BLaER1 treated with 17β-estradiol and CSF1 and Interleukin-3, amounts not matched to agents 10 nM and 100 nM (cell line): ENCODE measurements at regions not wholly inside any gene's neighbourhood (a gene's known extent, or its start where the extent isn't known, plus 50 kb on each side); places are given as distances from the start of the nearest gene placed in this dataset.

Source experiments
- H3K27ac ChIP-seq, 11 experiments: shearing (Covaris generic); formaldehyde crosslinking; 2 replicates each; pipeline ENCODE4 v1.8.1; 2022
- H3K27me3 ChIP-seq, 11 experiments: shearing (Covaris generic); formaldehyde crosslinking; 2 replicates each; pipeline ENCODE4 v1.8.1; 2022
- H3K36me3 ChIP-seq, 11 experiments: shearing (Covaris generic); formaldehyde crosslinking; 2 replicates each; pipeline ENCODE4 v1.8.1; 2022
- H3K4me1 ChIP-seq, 10 experiments: shearing (Covaris generic); formaldehyde crosslinking; 2 replicates each; pipeline ENCODE4 v1.8.1; 2022
- H3K4me2 ChIP-seq, 11 experiments: shearing (Covaris generic); formaldehyde crosslinking; 2 replicates each; pipeline ENCODE4 v1.8.1; 2022
- H3K4me3 ChIP-seq, 10 experiments: shearing (Covaris generic); formaldehyde crosslinking; 2 replicates each; pipeline ENCODE4 v1.8.1; 2022
- H3K9ac ChIP-seq, 11 experiments: shearing (Covaris generic); formaldehyde crosslinking; 2 replicates each; pipeline ENCODE4 v1.8.1; 2022
- H3K9me3 ChIP-seq, 11 experiments: shearing (Covaris generic); formaldehyde crosslinking; replicated peaks in 1 of 11; 2 replicates each; pipeline ENCODE4 v1.8.1; 2022
- H4K20me1 ChIP-seq, 11 experiments: shearing (Covaris generic); formaldehyde crosslinking; 2 replicates each; pipeline ENCODE4 v1.8.1; 2022
- Cebpa-rat ChIP-seq, 11 experiments: shearing (Covaris generic); IDR thresholded peaks; 2 replicates each; pipeline ENCODE4 v1.8.1; 2022

- TF ChIP-seq Cebpa-rat (IDR thresholded peaks at IDR 0.05): no peak
- Histone ChIP-seq H3K4me2 (no peak overlapping the region), H3K4me3 (no peak overlapping the region), H3K9ac (no peak overlapping the region), H4K20me1 (no peaks in the 10 kb centered on the region), H3K27ac (no peak overlapping the region), H3K9me3 (no peaks in the 10 kb centered on the region), H3K27me3 (no peaks in the 10 kb centered on the region), H3K36me3 (no peaks in the 10 kb centered on the region), H3K4me1 (no peaks in the 10 kb centered on the region)
Measured at GRCh38 chr2:18741895-18742732, 152.7 kb upstream of the NT5C1B start.

- no peaks in the 10 kb centered on the region for H3K9me3 ChIP-seq
- no peak overlapping the region for H3K4me2 ChIP-seq
- H4K20me1 ChIP-seq: no peaks in the 10 kb centered on the region
- no peak overlapping the region for H3K27ac ChIP-seq
- H3K4me1 ChIP-seq: no peaks in the 10 kb centered on the region
- H3K4me3 ChIP-seq: no peak overlapping the region
- H3K27me3 ChIP-seq: no peaks in the 10 kb centered on the region
- no peak for TF ChIP-seq Cebpa-rat (IDR thresholded peaks at IDR 0.05)
- no peak overlapping the region for H3K9ac ChIP-seq
- H3K36me3 ChIP-seq: no peaks in the 10 kb centered on the region
Measured at GRCh38 chr2:18741191-18741590, 151.8 kb upstream of the NT5C1B start.

GRCh38 chr2:18740474-18740881 is 151.1 kb upstream of the NT5C1B start:
- Histone ChIP-seq H3K36me3 (no peaks in the 10 kb centered on the region), H3K4me2 (no peak overlapping the region), H4K20me1 (no peaks in the 10 kb centered on the region), H3K4me1 (no peaks in the 10 kb centered on the region), H3K4me3 (no peak overlapping the region), H3K27me3 (no peaks in the 10 kb centered on the region), H3K27ac (no peak overlapping the region), H3K9ac (no peak overlapping the region), H3K9me3 (no peaks in the 10 kb centered on the region)
- no peak for TF ChIP-seq Cebpa-rat (IDR thresholded peaks at IDR 0.05)

GRCh38 chr2:18731666-18732065 is 142.3 kb upstream of the NT5C1B start:
- Histone ChIP-seq H3K9ac (no peak overlapping the region), H4K20me1 (no peaks in the 10 kb centered on the region; a peak in 1 of 22 replicates), H3K9me3 (no peaks in the 10 kb centered on the region), H3K4me1 (0 out of 20 replicates have a peak, but pooled peaks cover 0 to 3% (median 0%) of the 10 kb centered on the region in 10 experiments), H3K4me2 (no peak overlapping the region), H3K27ac (no peak overlapping the region), H3K27me3 (no peaks in the 10 kb centered on the region), H3K36me3 (no peaks in the 10 kb centered on the region), H3K4me3 (no peak overlapping the region)
- TF ChIP-seq Cebpa-rat (IDR thresholded peaks at IDR 0.05): no peak

- H3K36me3 ChIP-seq: no peaks in the 10 kb centered on the region
- no peaks in the 10 kb centered on the region for H4K20me1 ChIP-seq
- no peaks in the 10 kb centered on the region for H3K9me3 ChIP-seq
Measured at GRCh38 chr2:18724371-18725145, 135.2 kb upstream of the NT5C1B start.

GRCh38 chr2:18723219-18723618 is 133.8 kb upstream of the NT5C1B start:
- H3K4me3 ChIP-seq: no peak overlapping the region
- H3K27ac ChIP-seq: no peak overlapping the region
- H3K9ac ChIP-seq: no peak overlapping the region
- no peaks in the 10 kb centered on the region for H3K36me3 ChIP-seq
- no peak overlapping the region for H3K4me2 ChIP-seq
- H3K4me1 ChIP-seq: 0 out of 20 replicates have a peak, but pooled peaks cover 0 to 2% (median 0%) of the 10 kb centered on the region in 10 experiments
- H4K20me1 ChIP-seq: no peaks in the 10 kb centered on the region
- H3K27me3 ChIP-seq: no peaks in the 10 kb centered on the region
- TF ChIP-seq Cebpa-rat (IDR thresholded peaks at IDR 0.05): no peak
- H3K9me3 ChIP-seq: no peaks in the 10 kb centered on the region

More at GRCh38 chr2:18724371-18725145, 135.2 kb upstream of the NT5C1B start:
- Histone ChIP-seq H3K27ac (no peak overlapping the region), H3K4me2 (no peak overlapping the region), H3K9ac (no peak overlapping the region), H3K4me3 (no peak overlapping the region), H3K4me1 (0 out of 20 replicates have a peak, but pooled peaks cover 0 to 3% (median 0%) of the 10 kb centered on the region in 10 experiments), H3K27me3 (no peaks in the 10 kb centered on the region)
- TF ChIP-seq Cebpa-rat (IDR thresholded peaks at IDR 0.05): no peak

GRCh38 chr2:18722101-18722500 is 132.7 kb upstream of the NT5C1B start:
- Histone ChIP-seq H3K27me3 (no peaks in the 10 kb centered on the region), H3K4me3 (no peak overlapping the region), H3K36me3 (no peaks in the 10 kb centered on the region), H3K9ac (no peak overlapping the region), H3K4me1 (no peaks in the 10 kb centered on the region), H3K4me2 (no peak overlapping the region), H4K20me1 (no peaks in the 10 kb centered on the region), H3K27ac (no peak overlapping the region), H3K9me3 (no peaks in the 10 kb centered on the region)
- no peak for TF ChIP-seq Cebpa-rat (IDR thresholded peaks at IDR 0.05)

- Histone ChIP-seq H3K36me3 (no peaks in the 10 kb centered on the region), H3K4me2 (no peak overlapping the region), H3K9me3 (no peaks in the 10 kb centered on the region), H4K20me1 (no peaks in the 10 kb centered on the region), H3K27ac (no peak overlapping the region), H3K27me3 (no peaks in the 10 kb centered on the region), H3K4me3 (no peak overlapping the region), H3K9ac (no peak overlapping the region), H3K4me1 (no peaks in the 10 kb centered on the region)
- no peak for TF ChIP-seq Cebpa-rat (IDR thresholded peaks at IDR 0.05)
Measured at GRCh38 chr2:18721038-18721922, 131.9 kb upstream of the NT5C1B start.
